ENCODE measurements at regions not wholly inside any gene's neighbourhood (a gene's known extent, or its start where the extent isn't known, plus 50 kb on each side); places are given as distances from the start of the nearest gene placed in this dataset.
A peak's percentile ranks its signal among the peaks of the same experiment; 100 is the strongest.

- no peak overlapping the region for H3T11ph ChIP-seq (ENCODE audit: low read length)
- WGBS (ENCODE audit: extremely low coverage, insufficient read length, low lambda C conversion rate): no CpG with 5 or more reads among the region's 3 CpGs
- no peak for DNase-seq
- H2BK12ac ChIP-seq (ENCODE audit: insufficient read length, low read depth, low read length): no peak overlapping the region
- H4K8ac ChIP-seq (replicated peaks; ENCODE audit: insufficient read length, low read depth, low read length): no peak overlapping the region
- H3K9me3 ChIP-seq (ENCODE audit: control insufficient read depth, low read depth, low read length): no peaks in the 10 kb centered on the region
- Mint-ChIP-seq H3K9me3 (0 out of 5 replicates have a peak, but pooled peaks cover 0 to 2% of the 10 kb centered on the region in 2 experiments), H3K4me1 (peaks cover 7 to 11% of the 10 kb centered on the region in 2 experiments; a peak in 3 of 4 replicates), H3K4me3 (no peak overlapping the region), H3K27ac (0 out of 7 replicates have a peak overlapping the region, but pooled peaks of 2 of the 3 experiments have one; percentile 15 to 47), H3K36me3 (ENCODE audit: insufficient read depth in 1 of 3, low read depth in 3 of 3) (no peaks in the 10 kb centered on the region), H3K27me3 (ENCODE audit: low read depth) (no peaks in the 10 kb centered on the region)
- H2AK5ac ChIP-seq (ENCODE audit: insufficient read length, low read length): no peak overlapping the region
- H2BK20ac ChIP-seq (ENCODE audit: low read depth, low read length, poor library complexity, severe bottlenecking): no peak overlapping the region
- no peak overlapping the region for H3K4me2 ChIP-seq (ENCODE audit: insufficient read depth, insufficient read length, low read length)
- no peak overlapping the region for H3K27ac ChIP-seq (ENCODE audit: insufficient read length, low read depth, low read length)
- no peak overlapping the region for H2BK5ac ChIP-seq (ENCODE audit: insufficient read length, low read length)
- H3K23ac ChIP-seq (ENCODE audit: insufficient read length, low read depth, low read length): no peak overlapping the region
- H3K27me3 ChIP-seq (ENCODE audit: insufficient read depth, low read length): no peaks in the 10 kb centered on the region
- H3K14ac ChIP-seq (ENCODE audit: insufficient read depth, low read length): no peak overlapping the region
- H3K4me1 ChIP-seq (ENCODE audit: insufficient read depth, low read length): peaks cover 3% of the 10 kb centered on the region
- no peaks in the 10 kb centered on the region for H3K23me2 ChIP-seq (ENCODE audit: insufficient read length, low read depth, low read length, poor library complexity, severe bottlenecking)
- H3K79me1 ChIP-seq (ENCODE audit: insufficient read depth, low read depth, low read length, poor library complexity, severe bottlenecking): no peaks in the 10 kb centered on the region
- no peak overlapping the region for H3K9ac ChIP-seq (ENCODE audit: extremely low read depth, insufficient read length, low read length)
- no peak overlapping the region for H2BK15ac ChIP-seq (ENCODE audit: low read depth, low read length)
- H2BK120ac ChIP-seq (ENCODE audit: low read depth, low read length, poor library complexity, severe bottlenecking): no peak overlapping the region
- no peak overlapping the region for H4K91ac ChIP-seq (ENCODE audit: insufficient read length, low read depth, low read length)
- H3K4ac ChIP-seq (ENCODE audit: low read depth, low read length): no peak overlapping the region
- H3K56ac ChIP-seq (ENCODE audit: insufficient read length, low read depth, low read length): no peak overlapping the region
- no peaks in the 10 kb centered on the region for H3K79me2 ChIP-seq (ENCODE audit: insufficient read depth, low read length)
- no peak for TF ChIP-seq CTCF (conservative IDR thresholded peaks at IDR 0.05)
- no peak overlapping the region for H3K18ac ChIP-seq (ENCODE audit: insufficient read length, low read depth, low read length)
- H4K5ac ChIP-seq (ENCODE audit: insufficient read length, low read depth, low read length): no peak overlapping the region
- H4K20me1 ChIP-seq (ENCODE audit: control insufficient read depth, insufficient read depth, insufficient read length): no peaks in the 10 kb centered on the region
- no peak overlapping the region for H2AFZ ChIP-seq (ENCODE audit: low read length)
Measured at GRCh38 chr14:40574780-40575179, 1031.9 kb upstream of the LRFN5 start.
